ENCODE measurements at regions not wholly inside any gene's neighbourhood (a gene's known extent, or its start where the extent isn't known, plus 50 kb on each side); places are given as distances from the start of the nearest gene placed in this dataset.
A peak's percentile ranks its signal among the peaks of the same experiment; 100 is the strongest.

DNA sequence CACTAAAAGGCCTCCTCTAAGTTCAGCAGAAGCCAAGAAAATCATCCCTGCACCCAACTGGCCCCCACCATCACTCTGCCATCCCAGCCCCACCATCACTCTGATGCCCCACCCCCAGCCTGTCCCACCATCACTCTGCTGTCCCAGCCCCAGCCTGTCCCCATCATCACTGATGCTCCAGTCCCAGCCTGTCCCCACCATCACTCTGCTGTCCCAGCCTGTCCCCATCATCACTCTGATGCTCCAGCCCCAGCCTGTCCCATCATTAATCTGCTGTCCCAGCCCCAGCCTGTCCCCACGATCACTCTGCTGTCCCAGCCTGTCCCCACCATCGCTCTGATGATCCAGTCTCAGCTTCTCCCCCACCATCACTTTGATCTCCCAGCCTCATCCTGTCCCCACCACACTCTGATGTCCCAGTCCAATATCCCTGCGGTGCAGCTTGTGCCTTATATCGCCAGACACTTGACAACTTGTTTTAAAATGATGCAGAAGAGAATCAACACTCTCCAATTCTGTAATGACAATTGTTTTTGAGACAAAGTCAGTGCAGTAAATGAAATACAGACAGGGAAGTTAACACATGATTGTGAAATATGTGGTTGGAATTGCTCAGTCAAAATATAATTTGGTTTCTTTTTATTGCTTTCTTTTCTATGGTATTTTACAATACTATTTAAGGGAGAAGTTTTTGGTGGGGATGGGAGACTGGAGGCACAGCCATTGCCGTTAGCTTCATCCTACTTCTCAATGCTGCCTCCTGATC is 100.8 kb downstream of the TNFAIP3 start:
- TF ChIP-seq CTCF (IDR thresholded peaks at IDR 0.05; ENCODE audit: extremely low read depth, insufficient read depth, missing control alignments), result no peak
- in situ Hi-C loops (cut with MboI; ENCODE audit: low pct_unique_long_range_greater_than_20kb, low sequenced_read_pairs, unreplicated experiment), result no loop called here
- DNase-seq (ENCODE audit: low spot score), result no peak

DNA sequence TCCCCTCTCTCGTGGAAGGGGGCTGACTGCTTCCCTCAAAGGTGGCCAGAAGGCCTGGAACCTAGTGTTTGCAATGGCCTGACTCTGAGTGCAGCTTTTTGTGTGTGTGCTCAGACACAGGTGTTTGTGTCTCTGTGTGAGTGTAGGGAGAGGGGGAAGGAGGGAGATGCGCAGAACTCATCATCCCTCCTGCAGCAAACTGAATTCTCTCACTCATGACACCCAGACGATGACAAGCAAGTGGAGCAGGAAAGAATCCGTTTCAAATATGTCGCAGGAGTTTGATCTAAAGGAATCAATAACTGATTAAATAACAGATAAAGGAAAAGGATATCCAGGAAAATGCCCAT is 101.4 kb downstream of the TNFAIP3 start:
- no peak for TF ChIP-seq CTCF (IDR thresholded peaks at IDR 0.05; ENCODE audit: extremely low read depth, insufficient read depth, missing control alignments)
- in situ Hi-C loops (cut with MboI; ENCODE audit: low pct_unique_long_range_greater_than_20kb, low sequenced_read_pairs, unreplicated experiment), result no loop called here

GRCh38 chr6:137968901-137969300 is 101.8 kb downstream of the TNFAIP3 start:
- in situ Hi-C loops (cut with MboI; ENCODE audit: low pct_unique_long_range_greater_than_20kb, low sequenced_read_pairs, unreplicated experiment), result no loop called here
- peak; percentile 40 for DNase-seq (ENCODE audit: low spot score)
- TF ChIP-seq CTCF (IDR thresholded peaks at IDR 0.05; ENCODE audit: extremely low read depth, insufficient read depth, missing control alignments), result no peak

More for the DNA sequence above, 101.4 kb downstream of the TNFAIP3 start:
- no peak for DNase-seq (ENCODE audit: low spot score)

DNA sequence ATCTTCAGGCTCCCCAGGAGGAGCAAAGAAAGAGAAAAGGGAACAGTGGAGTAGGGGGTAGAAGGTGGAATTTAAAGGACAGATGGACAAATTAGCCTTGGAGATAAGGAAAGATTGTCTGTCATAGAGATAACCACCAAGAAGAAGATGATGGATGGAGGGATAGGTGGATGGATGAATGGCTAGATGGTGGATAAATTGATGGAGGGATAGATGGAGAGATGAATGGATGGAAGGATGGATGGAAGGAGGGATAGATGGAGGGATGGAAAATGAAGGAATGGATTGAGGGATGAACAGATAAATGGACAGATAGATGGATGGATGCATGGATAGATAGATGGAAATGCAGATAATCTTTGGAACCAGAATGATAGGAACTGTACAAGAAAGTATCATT is 102.8 kb downstream of the TNFAIP3 start:
- DNase-seq (ENCODE audit: low spot score), result no peak
- no peak for TF ChIP-seq CTCF (IDR thresholded peaks at IDR 0.05; ENCODE audit: extremely low read depth, insufficient read depth, missing control alignments)
- in situ Hi-C loops (cut with MboI; ENCODE audit: low pct_unique_long_range_greater_than_20kb, low sequenced_read_pairs, unreplicated experiment), result no loop called here

DNA sequence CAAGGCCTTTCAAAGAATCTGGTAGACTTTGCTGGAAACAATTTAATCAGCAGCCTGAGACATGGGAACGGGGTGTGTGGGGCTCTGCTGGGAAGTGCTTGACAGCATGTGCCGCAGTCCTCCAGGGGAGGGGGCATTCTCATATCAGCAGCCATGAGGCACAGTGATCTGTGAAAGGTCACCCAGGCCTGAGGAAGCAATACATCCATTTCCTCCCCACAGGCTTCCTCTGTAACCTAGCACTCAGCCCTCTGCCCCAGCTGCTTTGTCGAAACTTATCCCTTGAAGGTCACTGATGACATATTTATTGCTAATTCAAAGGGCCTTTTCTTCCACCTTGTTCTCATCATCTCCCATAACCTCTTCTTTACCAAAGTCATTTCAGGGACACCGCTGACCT is 103.3 kb downstream of the TNFAIP3 start:
- DNase-seq (ENCODE audit: low spot score), result no peak
- TF ChIP-seq CTCF (IDR thresholded peaks at IDR 0.05; ENCODE audit: extremely low read depth, insufficient read depth, missing control alignments), result no peak
- in situ Hi-C loops (cut with MboI; ENCODE audit: low pct_unique_long_range_greater_than_20kb, low sequenced_read_pairs, unreplicated experiment), result no loop called here

DNA sequence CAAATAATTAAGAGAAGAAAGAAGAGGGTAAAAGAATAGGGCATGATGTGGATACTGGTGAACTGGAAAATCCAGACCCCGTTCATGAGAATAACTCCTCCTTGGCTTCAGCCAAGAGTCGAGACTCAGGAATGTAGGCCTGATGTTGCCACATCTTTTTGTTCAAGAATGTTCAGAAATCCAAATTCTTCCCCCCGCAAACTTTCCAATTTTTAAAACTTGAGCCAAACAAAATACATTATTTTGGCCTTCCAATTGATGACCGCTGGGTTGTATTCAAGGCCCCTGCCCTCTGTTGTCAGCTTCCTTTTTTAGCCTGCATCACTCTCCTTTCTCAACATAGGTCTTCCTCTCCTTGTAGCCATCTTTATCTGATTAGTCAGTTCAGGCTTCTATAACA is 106.1 kb downstream of the TNFAIP3 start:
- TF ChIP-seq CTCF (IDR thresholded peaks at IDR 0.05; ENCODE audit: extremely low read depth, insufficient read depth, missing control alignments), result no peak
- in situ Hi-C loops (cut with MboI; ENCODE audit: low pct_unique_long_range_greater_than_20kb, low sequenced_read_pairs, unreplicated experiment), result no loop called here
- no peak for DNase-seq (ENCODE audit: low spot score)
